Sigmoid colon (tissue), 6 donors: ENCODE measurements at regions not wholly inside any gene's neighbourhood (a gene's known extent, or its start where the extent isn't known, plus 50 kb on each side); places are given as distances from the start of the nearest gene placed in this dataset.

ENCODE experiments used
- DNase-seq: peaks from one replicate; pipeline ENCODE4 v3.0.0-alpha.2; 2019
- H3K27ac ChIP-seq, 4 donors: fragments of 200-600 bp; sonication (generic); one replicate each; pipeline ENCODE4 v1.5.1; 2016 to 2019; ENCODE audit warnings: mild to moderate bottlenecking in 1 of 4
- H3K27me3 ChIP-seq, 3 donors: fragments of 200-600 bp; sonication (generic); one replicate each; pipeline ENCODE4 v1.5.1; 2019; ENCODE audit warnings: mild to moderate bottlenecking in 1 of 3
- H3K36me3 ChIP-seq, 4 donors: fragments of 200-600 bp; sonication (generic); one replicate each; pipeline ENCODE4 v1.5.1; 2016 to 2019
- H3K4me1 ChIP-seq, 4 donors: fragments of 200-600 bp; sonication (generic); one replicate each; pipeline ENCODE4 v1.5.1; 2017 to 2019
- H3K4me3 ChIP-seq, 4 donors: fragments of 200-600 bp; sonication (generic); one replicate each; pipeline ENCODE4 v1.5.1; 2017 to 2019; ENCODE audit warnings: mild to moderate bottlenecking in 2 of 4, moderate library complexity in 1 of 4
- H3K9me3 ChIP-seq, 4 donors: fragments of 200-600 bp in 3 of 4; sonication (generic) in 3 of 4; one replicate each; pipeline versions ENCODE4 v1.5.1 to v1.6.1; 2013 to 2019
- CTCF ChIP-seq, 4 experiments: fragments of 450-650 bp in 3 of 4; fragments of 200-600 bp in 1 of 4; IDR thresholded peaks; one replicate each; pipeline ENCODE4 v1.5.1; 2016 to 2019; ENCODE audit warnings: antibody characterized with exemption in 4 of 4, mild to moderate bottlenecking in 3 of 4, moderate library complexity in 2 of 4
- EP300 ChIP-seq, 4 donors: sonication (generic); formaldehyde crosslinking; IDR thresholded peaks; one replicate each; pipeline ENCODE4 v1.6.1; 2017; ENCODE audit warnings: antibody characterized with exemption in 4 of 4
- POLR2A ChIP-seq, 2 donors: fragments of 450-650 bp; IDR thresholded peaks; one replicate each; pipeline ENCODE4 v1.6.1; 2016; ENCODE audit warnings: antibody characterized with exemption in 2 of 2, mild to moderate bottlenecking in 2 of 2, moderate library complexity in 2 of 2
- POLR2AphosphoS5 ChIP-seq, 4 donors: sonication (generic); formaldehyde crosslinking; IDR thresholded peaks; one replicate each; pipeline ENCODE4 v1.6.1; 2017; ENCODE audit warnings: antibody characterized with exemption in 4 of 4
- WGBS, 2 donors: extraction: QIAGEN DNeasy Blood & Tissue Kit; methylation state at CpG; one replicate each; pipeline ENCODE4 v1.1.7; 2013; 5-methylcytosine and 5-hydroxymethylcytosine counted together
- intact Hi-C: fragments of 100-400 bp; cut with DNase I; formaldehyde crosslinking; loops from one replicate; pipeline ENCODE4 v1.15.1; 2023
- donor health status: healthy with polysubstance abuse.
- donor health status: healthy.

GRCh38 chr2:220966636-220967035, 605.5 kb downstream of the EPHA4 start:
- H3K27ac ChIP-seq = no peak overlapping the region
- H3K9me3 ChIP-seq = no peaks in the 10 kb centered on the region
- no peaks in the 10 kb centered on the region for H3K36me3 ChIP-seq
- DNase-seq = no peak
- TF ChIP-seq POLR2A (IDR thresholded peaks at IDR 0.05) = no peak
- TF ChIP-seq POLR2AphosphoS5 (IDR thresholded peaks at IDR 0.05) = no peak
- no peak for TF ChIP-seq EP300 (IDR thresholded peaks at IDR 0.05)
- no peak for TF ChIP-seq CTCF (IDR thresholded peaks at IDR 0.05)
- H3K4me1 ChIP-seq = no peaks in the 10 kb centered on the region
- intact Hi-C loops = no loop called here
- H3K4me3 ChIP-seq = no peak overlapping the region
- no peaks in the 10 kb centered on the region for H3K27me3 ChIP-seq
- 70 to 72% methylated on average over 3 of the region's 3 CpGs for WGBS, 2 donors

- H3K9me3 ChIP-seq = no peaks in the 10 kb centered on the region
- no peak overlapping the region for H3K27ac ChIP-seq
- intact Hi-C loops = no loop called here
- H3K27me3 ChIP-seq = no peaks in the 10 kb centered on the region
- no peaks in the 10 kb centered on the region for H3K4me1 ChIP-seq
- no peak overlapping the region for H3K4me3 ChIP-seq
- DNase-seq = no peak
- TF ChIP-seq POLR2AphosphoS5 (IDR thresholded peaks at IDR 0.05) (no peak), EP300 (IDR thresholded peaks at IDR 0.05) (no peak), POLR2A (IDR thresholded peaks at IDR 0.05) (no peak), CTCF (IDR thresholded peaks at IDR 0.05) (no peak)
- WGBS, 2 donors = 18 to 73% methylated on average over 3 of the region's 3 CpGs
- H3K36me3 ChIP-seq = no peaks in the 10 kb centered on the region
Measured at GRCh38 chr2:220969348-220969747, 602.8 kb downstream of the EPHA4 start.

GRCh38 chr2:220980966-220981675, 591.0 kb downstream of the EPHA4 start:
- H3K27me3 ChIP-seq = no peaks in the 10 kb centered on the region
- intact Hi-C loops = no loop called here
- no peak for TF ChIP-seq POLR2A (IDR thresholded peaks at IDR 0.05)
- no peak for TF ChIP-seq EP300 (IDR thresholded peaks at IDR 0.05)
- no peak for TF ChIP-seq POLR2AphosphoS5 (IDR thresholded peaks at IDR 0.05)
- no peak for TF ChIP-seq CTCF (IDR thresholded peaks at IDR 0.05)
- no peaks in the 10 kb centered on the region for H3K36me3 ChIP-seq
- H3K9me3 ChIP-seq = no peaks in the 10 kb centered on the region
- H3K4me3 ChIP-seq = no peak overlapping the region
- H3K4me1 ChIP-seq = no peaks in the 10 kb centered on the region
- WGBS, 2 donors = 84 to 89% methylated on average over 4 of the region's 4 CpGs
- H3K27ac ChIP-seq = no peak overlapping the region
- DNase-seq = no peak

- Histone ChIP-seq H3K4me3 (no peak overlapping the region), H3K4me1 (no peaks in the 10 kb centered on the region), H3K27ac (no peak overlapping the region), H3K9me3 (no peaks in the 10 kb centered on the region), H3K36me3 (no peaks in the 10 kb centered on the region), H3K27me3 (no peaks in the 10 kb centered on the region)
- TF ChIP-seq POLR2A (IDR thresholded peaks at IDR 0.05) (no peak), POLR2AphosphoS5 (IDR thresholded peaks at IDR 0.05) (no peak), CTCF (IDR thresholded peaks at IDR 0.05) (no peak), EP300 (IDR thresholded peaks at IDR 0.05) (no peak)
- DNase-seq = no peak
- intact Hi-C loops = no loop called here
- WGBS, 2 donors = 77 to 91% methylated on average over 6 of the region's 6 CpGs
Measured at GRCh38 chr2:220981926-220982325, 590.2 kb downstream of the EPHA4 start.

DNA sequence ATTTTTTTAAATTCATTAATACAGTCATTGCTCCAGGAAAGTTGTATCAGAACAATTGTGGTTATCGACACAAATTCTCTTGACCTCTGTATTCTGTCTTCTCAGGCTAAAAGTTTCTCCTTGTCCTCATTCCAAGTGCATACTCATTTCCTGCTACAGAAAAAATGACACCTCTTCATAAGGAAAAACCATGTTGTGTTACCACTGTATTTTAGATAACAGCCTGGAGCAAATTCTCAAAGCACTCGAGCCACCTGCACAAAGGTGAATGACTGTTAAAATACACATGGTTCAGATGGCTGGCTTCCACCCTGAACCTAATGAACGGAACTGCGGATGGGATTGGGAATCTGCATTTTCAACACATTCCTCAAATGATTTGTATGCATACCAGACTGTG, 586.5 kb downstream of the EPHA4 start:
- Histone ChIP-seq H3K27ac (no peak overlapping the region), H3K4me1 (no peaks in the 10 kb centered on the region), H3K36me3 (no peaks in the 10 kb centered on the region), H3K9me3 (no peaks in the 10 kb centered on the region), H3K4me3 (no peak overlapping the region), H3K27me3 (no peaks in the 10 kb centered on the region)
- 84 to 87% methylated on average over 4 of the region's 4 CpGs for WGBS, 2 donors
- intact Hi-C loops = no loop called here
- TF ChIP-seq POLR2AphosphoS5 (IDR thresholded peaks at IDR 0.05) (no peak), EP300 (IDR thresholded peaks at IDR 0.05) (no peak), CTCF (IDR thresholded peaks at IDR 0.05) (no peak), POLR2A (IDR thresholded peaks at IDR 0.05) (no peak)
- no peak for DNase-seq
